DMS 273 treated with DMSO at 0.1 percent for 48 hours (cell line): ENCODE measurements at regions not wholly inside any gene's neighbourhood (a gene's known extent, or its start where the extent isn't known, plus 50 kb on each side); places are given as distances from the start of the nearest gene placed in this dataset.

Source experiments
- DNase-seq: peaks from one replicate; lab custom pipeline; 2025; lab: John Stamatoyannopoulos, UW

DNA sequence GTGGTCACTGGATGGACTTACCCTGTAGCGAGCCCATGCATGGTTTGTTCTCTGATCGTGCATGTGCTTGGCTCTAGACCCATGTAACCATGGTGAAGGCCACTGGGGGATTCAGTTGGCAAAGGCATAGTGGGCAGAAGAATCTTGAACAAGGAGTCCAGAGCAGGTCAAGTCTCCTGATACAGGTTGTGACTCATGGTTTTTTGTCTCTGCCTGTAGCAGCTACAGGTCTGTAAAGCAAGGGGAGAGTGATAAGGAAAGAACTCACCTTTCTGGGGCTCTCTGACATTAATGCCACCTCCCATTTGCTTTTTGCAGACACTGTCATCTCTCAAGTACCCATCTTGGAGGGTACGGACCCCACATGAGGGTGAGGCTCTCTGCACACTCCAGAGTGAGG lies 153.4 kb upstream of the CAMK1G start:
- DNase-seq: no peak

DNA sequence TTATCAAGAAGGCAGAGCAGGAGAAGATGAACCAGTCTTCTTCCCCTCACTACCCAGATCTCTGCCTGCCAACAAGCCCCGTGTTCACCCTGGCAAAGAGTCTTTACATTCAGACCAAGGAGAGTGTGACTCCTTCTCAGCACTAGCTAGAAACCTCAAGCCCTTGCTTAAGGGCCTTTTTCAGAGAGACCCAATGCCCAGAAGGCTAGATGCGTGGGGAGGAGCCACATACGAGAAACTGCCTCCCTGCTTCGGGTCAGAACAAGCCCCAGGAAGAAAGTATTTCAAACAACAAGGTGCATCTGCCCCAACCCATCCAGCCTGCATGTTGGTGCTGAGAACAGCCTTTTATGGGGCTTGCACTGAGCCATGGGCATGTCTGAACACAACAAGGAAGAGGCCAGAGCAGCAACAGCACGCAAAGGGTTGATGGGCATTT lies 152.7 kb upstream of the CAMK1G start:
- no peak for DNase-seq

DNA sequence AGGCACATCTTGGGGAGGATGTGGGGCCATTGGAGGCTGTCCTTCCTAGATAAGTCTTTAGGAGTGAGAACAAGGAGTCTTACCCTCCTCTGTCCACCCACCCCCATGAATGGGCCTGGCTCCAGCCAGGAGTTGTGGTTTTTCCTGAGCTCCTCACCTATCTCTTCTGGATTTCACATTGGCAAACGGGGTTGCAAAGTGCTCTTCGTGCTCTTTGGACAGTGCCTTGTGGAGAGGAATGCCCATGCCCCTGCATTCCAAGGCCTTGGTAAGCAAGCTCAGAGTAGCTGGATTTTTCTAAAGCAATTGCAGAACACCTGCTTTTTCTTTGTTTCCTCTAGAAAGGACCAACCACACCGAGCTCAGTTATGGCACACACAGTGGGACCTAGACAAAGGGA lies 152.1 kb upstream of the CAMK1G start:
- DNase-seq: no peak

DNA sequence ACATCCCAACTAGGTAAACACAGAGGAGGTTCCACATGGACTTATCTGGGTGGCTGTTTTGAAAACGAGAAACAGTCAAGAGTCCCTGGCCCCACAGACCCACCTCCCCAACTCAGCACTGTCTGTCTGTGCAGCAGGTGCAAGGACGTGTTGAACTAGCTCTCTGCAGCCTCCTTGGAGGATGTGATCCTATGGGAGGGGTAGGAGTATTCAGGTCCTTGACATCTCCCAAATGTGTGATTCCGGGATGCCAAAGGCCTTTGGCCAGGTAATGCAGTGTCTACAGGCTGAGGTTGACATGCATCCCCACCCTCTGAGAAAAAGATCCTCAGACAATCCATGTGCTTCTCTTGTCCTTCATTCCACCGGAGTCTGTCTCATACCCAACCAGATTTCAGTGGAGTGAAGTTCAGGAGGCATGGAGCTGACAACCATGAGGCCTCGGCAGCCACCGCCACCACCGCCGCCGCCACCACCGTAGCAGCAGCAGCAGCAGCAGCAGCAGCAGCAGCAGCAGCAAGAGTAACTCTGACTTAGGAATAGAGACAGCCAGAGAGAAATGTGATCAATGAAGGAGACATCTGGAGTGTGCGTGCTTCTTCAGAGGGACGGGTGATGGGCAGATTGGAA lies 151.6 kb upstream of the CAMK1G start:
- no peak for DNase-seq

DNA sequence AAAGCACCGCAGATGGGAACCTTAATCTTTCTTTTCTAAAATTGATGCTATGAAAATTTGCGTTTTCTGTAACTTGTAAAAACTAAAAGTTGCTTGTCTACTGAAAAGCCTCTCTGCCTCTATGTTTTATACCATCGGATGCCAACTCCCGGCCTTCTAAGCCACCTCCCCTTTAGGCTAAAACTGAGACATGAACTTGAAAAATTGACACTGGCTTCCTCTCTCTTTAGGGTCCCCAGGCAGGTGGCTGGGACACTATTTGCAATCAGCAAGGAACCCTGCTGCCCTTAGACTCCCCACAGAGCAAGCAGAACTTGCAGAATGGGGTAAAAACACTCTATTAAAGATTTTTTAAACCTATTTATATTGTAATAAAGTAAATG lies 151.1 kb upstream of the CAMK1G start:
- DNase-seq: no peak

DNA sequence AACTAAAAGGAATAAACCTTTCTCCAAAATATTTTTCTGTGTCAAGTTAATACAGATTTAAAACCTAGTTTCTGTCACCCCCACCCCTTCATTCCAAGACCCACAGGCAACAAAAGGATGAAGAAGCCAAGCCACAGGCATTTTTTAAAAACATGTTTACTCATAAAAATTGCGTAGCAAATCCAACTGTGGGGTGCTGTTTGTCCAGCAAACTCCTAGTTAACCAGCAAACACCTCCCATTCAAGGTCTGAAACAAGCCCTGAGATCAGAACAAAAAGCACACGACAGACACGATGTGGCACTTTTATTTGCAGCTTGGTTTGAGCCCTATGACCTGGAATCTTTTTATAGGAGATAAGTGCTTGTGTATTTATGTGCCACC lies 149.9 kb upstream of the CAMK1G start:
- no peak for DNase-seq

DNA sequence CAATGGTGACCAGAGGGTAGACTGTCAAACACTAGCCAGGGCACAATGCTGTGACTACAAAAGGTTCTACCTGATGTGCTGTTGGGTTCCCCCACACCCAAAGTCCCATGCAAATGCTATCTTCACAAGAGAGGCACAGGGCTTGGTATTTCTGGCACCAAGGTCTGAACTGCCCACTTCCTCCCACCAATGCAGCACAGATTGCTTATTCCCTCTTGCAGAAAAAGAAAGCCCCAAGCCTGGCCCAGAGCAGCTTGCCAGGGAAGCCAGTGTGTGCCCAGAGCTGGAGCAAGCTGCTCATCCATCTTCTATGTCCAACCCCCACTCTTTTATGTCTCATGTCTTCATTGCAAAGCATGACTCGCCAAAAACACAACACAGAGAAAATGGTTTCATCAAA lies 149.4 kb upstream of the CAMK1G start:
- DNase-seq: no peak

DNA sequence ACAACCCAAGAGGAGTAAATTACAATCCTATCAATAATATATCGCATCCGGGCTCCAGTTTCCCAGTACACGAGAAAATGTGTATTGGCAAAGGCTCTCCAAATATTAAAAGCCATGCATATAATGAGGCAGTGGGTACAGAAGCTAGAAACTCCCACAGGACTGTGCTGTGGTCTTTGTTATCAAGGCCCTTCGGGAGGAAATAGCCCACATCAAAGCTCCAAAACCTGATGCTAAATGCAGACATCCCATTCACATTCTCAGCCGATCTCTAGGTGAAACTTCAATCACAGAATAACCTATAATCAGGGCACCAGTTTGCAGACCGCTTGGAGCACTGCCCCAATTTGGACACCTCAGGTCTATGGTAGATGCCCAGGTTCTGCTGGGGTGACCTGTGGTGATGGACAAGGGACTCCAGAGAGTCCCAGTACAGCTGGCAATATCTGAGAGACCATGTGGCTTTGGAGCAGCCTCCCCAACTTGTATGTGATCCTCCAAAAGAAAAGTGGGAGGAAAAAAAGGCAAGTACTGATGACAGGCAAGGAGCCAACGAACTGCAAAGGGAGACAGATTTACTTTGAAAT lies 148.8 kb upstream of the CAMK1G start:
- no peak for DNase-seq

DNA sequence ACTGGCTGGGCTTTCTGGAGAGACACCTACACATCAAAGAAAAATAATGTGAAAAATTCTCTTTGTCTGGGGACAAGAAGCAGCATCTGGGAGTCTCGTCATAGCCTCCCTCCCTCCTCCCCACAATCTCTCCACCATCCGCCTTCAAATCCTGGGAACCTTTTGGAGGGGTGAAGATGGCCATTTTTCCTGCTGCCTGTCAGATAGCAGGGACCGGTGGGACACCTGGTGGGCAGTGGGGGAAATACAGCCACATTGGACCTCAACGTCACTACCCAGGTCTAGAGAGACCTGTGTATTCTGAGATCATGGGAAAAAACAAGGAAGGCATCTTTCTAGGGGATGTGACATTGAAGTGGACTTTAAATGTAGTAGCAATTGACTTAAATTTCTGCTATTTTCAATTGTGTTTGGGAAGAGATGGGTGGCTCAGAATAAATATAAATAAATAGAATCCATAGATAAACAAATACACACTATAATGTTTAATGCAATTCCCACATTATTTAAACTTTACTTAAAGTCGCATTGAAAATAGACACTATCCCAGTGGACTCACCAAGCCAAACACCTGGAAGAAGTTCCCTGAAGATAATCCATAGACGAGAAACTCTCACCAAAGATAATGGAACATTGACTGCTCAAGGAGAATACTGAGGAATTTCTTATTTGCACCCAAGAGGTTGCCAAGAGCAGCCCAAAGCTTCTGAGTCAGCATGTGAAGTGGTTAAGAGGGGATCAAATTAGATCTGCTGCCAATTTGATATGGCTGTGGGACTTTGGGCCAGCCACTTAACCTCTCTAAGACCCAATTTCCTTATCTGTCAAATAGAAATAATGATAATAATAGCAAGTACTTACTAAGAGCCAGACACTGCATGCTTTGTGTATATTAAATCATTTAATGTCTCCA lies 147.6 kb upstream of the CAMK1G start:
- peak; percentile 44 for DNase-seq

DNA sequence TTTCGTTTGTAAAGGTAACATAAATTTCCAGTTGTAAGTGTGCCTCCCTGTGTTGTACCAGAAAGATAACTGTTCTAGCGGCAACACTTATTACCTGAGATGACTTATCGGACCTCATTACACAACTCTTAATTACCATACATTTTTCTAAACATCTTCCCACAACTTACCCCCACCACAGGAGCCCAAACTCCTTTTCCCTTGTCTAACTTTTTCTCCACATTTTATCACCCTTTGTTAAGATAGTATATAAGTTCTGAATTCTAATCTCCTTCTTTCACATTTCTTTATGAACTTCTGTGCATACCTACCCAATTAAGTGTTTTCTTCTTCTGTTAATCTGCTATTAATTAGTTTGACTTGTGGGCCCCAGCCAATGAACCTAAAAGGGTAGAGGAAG lies 143.7 kb upstream of the CAMK1G start:
- DNase-seq: no peak

DNA sequence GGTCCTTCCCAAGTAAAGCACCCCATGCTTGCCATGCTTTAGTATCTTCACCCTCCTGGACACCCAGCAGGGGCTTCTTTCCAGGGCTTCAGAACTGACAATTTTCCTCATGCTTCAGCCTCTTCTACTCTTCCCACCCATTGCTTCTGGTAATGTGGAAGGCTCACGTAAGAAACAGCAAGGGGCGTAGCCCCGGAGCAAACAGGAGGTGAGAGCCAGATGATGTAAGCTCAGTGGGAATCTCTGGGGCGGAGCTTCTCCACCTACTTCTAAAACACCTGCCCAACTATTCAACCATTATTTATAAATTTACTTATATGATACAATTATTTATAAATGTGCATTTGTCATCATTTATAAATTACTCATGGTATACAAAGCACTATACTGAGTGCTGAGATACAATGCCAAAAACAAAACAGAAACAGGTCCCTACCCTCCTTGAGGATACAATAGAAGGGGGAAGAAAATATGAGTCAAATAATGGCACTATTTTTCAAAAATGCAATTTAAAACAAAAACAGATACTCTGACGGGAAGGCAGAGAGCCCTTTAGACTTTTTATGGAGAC lies 140.1 kb upstream of the CAMK1G start:
- no peak for DNase-seq

DNA sequence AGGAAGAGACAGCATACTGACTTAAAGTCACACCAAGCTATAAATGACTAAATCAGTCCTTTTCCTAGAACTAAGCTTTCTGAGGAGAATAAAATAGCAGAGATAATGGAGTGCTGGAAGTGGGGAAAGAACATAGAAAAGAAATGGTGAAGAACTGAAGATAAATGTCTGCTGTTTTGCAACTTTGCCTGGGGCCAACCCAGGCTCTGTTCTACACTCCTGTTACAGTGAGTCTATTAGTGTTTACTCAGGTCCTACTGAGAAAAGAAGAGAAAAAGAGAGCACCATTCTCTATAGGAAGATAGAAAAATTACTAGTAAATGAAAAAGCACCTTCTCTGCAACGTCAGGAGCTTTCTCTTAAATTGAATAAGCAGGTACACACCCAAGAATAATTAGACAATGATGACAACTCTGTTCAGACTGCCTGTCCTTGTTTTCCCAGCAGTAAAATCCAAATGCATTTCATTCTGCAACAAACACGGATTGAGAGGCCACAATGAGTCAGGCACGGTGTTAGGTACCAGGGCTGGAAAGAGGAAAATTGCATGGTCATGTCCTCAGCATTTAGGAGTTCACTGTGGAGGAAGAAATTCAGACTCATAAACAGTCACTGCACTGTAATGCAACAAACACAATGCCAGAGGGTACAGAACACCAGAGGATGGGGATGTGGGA lies 139.4 kb upstream of the CAMK1G start:
- no peak for DNase-seq

DNA sequence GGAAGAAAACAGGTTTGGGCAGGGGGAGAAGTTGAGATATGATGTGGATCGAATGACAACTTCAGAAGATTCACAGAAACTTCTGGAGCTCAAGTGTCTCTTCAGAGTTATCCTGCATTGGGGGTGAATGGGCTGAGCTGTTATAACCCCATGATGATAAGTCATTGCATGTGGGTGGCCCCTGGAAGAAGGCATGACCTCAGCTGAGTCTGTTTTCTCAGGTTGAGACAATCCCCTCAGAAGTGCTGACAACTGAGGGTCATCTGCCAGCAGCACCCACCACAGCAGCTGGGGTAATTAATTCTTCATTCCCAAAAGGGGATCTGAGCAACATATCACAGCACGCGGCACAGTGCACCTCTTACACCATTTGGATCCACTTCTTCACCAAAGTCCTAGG lies 138.6 kb upstream of the CAMK1G start:
- DNase-seq: no peak

DNA sequence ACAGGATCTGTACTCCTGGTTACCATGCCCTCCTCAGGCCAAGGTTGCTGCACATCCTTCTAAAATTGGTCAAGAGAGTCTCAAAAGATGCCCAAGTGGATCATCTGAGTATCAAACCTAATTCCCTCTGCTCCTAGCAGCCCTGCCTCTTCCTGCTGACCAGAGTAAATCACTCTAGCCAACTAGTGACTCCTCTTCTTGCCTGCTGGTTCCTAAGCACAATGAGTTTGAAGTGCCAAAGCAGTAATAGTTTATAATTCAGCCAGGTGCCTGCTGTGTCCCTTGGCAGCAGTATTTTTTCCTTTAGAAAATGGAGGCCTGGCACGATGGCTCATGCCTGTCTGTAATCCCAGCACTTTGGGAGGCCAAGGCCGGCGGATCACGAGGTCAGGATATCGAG lies 137.9 kb upstream of the CAMK1G start:
- no peak for DNase-seq

DNA sequence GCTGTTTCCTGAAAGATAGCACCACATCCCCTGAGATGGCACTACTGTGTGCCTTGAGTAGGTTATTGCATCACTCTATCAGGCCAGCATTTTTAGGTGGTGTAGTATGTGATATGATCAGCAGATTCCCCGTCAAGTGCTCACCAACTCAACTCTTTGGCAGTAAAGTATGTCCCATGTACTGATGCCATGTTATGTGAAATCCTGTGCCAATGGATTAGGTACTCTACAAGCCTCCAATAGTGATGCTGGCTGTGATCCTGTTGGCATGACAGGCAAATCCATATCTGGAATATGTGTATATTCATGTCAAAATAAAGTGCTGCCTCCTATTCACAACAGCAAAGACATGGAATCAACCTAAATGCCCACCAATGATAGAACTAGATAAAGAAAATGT lies 137.2 kb upstream of the CAMK1G start:
- DNase-seq: no peak

DNA sequence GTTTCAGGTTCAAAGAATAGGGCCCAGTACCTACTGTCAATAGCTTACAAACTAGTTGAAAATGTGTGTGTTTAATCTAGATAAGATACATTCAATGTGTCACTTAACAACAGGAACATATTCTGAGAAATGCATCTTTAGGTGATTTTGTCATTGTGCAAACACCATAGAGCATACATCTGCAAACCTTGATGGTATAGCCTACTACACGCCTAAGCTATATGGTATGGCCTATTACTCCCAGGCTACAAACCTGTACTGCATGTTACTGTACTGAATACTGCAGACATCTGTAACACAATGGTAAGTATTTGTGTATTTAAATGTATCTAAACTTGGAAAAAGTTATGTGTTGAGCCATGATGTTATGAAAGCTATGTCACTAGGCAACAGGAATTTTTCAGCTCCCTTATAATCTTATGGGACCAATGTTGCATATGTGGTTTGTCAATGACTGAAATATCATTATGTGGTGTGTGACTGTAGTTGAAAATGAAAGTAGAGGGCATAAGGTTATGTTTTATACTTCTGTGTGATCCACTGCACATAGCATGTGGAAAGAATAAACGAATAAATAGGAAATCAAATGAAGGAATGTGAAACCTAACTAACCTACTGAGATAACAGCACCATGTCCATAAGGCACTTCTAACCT lies 129.0 kb upstream of the CAMK1G start:
- no peak for DNase-seq

DNA sequence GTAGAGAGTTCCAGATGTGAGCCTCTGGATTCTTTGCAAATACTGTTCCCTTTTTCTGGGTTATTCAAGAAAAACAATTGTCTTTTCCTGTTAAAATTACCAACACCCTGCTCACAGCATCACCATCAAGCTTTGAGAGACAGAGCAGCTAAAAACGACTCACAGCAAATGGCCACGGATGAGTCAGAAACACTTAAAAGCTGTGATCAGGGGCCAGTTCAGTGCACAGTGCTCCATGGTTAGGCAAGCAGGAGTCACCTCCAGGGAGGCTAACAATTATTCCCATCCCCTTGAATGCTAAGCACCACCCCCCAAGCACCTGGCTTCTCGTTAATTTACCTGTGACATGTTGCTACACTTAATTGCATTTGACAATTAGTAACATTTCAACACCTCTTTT lies 128.4 kb upstream of the CAMK1G start:
- no peak for DNase-seq

DNA sequence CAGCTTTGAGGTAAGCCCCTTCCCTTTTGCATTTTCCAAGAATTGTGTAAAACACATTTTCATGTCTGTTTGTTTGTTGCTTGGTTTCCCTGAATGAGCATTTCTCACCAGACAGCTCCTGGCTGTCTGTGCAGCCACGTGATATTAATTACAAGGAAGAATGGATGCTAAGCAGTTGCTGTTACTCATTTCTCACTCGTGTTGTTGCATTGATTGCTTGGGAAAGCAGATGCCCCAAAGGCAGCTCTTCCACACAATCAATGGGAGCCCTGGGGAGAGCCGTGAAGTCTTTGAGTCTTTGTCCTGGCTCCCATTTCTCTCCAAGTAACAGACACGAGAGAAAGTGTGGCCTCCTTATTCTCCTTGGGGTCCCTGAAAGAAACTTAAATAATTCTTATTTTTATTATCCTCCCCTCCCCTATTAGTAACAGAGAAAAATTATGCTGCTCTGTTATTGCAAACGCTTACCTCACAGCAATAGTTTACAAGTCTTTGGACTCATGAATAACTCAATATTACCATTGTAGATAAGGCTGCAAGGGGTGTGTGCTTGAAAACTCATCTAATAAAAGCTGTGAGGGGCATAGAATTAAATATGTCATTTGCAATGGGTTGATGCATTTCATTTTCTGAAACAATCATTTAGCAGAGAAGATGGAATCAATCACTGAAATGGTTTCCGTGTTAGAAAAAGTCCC lies 127.7 kb upstream of the CAMK1G start:
- no peak for DNase-seq

DNA sequence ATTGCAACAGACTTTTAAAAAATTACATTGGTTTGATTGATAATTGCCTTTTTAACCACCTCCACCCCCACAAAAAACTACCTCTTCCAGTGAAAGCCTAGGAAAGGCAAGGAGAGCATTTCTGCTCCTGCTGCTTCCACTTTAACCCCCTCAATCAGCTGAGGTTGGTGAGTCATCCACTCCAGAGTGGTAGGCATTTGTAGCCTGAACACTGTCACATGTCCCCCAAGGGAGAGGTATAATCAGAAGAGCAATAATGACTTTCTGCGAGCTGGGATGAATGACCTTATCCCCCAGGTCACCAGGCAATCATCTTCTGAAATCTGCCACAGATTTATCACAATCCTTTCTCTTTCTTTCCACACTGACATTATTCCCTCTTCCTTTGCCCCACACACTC lies 126.6 kb upstream of the CAMK1G start:
- no peak for DNase-seq

DNA sequence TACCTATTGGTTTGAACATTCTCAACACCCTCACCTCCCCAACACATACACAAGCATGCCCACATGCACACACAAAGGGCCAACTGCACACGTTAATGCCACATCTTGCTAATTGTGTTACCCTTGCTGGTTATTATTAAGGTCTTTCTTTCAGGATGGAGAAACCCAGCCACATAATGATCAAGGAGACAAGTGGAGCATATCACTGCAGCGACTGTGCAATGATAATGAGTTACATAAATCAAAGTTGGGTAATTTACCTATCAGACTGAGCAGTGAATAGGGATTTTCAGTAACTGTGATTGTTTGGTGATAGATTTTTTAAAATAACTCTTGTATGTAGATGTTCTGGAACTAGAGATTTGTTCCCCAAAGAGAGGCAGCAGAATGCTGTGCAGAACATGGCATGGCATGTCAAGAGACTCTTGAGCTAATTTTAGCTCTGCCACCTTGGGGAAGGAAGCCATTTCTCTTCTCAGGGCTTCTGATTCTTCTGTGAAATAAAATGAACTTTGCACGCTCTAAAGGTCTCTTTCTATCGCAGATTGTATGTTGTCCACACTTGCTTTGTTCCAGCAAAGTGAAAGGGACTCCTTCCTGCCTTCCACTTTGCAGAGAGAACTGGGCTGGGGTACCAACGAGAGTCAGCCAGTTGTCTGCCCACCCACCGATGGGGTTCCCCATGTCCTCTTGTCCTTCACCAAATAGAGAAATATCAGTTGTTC lies 126.0 kb upstream of the CAMK1G start:
- no peak for DNase-seq

DNA sequence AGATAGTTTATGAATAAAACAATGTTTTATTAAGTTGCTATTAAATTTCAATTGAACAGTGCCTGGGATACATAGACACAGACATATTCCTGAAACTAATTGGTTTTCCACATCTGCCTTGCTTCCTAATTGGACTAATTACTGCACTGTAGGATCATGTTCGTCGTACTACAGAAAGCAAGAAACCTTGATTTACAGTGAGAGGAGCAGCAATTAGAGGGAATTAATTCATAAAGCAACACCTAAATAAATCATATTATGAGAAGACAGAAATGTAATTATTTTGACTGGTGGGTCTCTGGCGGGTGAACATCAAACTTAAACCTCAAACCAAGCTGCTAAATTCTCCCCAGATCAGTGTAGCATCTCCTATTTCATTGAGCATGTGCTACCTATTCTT lies 124.6 kb upstream of the CAMK1G start:
- no peak for DNase-seq
